Gastrocnemius medialis (tissue), 4 donors: ENCODE measurements at regions not wholly inside any gene's neighbourhood (a gene's known extent, or its start where the extent isn't known, plus 50 kb on each side); places are given as distances from the start of the nearest gene placed in this dataset.

ENCODE experiments used
- CTCF ChIP-seq, 5 experiments: fragments of 450-650 bp in 3 of 5; fragments of 200-600 bp in 2 of 5; sonication (generic) in 2 of 5; IDR thresholded peaks in 4 of 5; conservative IDR thresholded peaks in 1 of 5; 1 replicate in 4 of 5; 2 replicates in 1 of 5; pipeline ENCODE4 v1.5.1; 2016 to 2019; ENCODE audit warnings: antibody characterized with exemption in 5 of 5, mild to moderate bottlenecking in 3 of 5, moderate library complexity in 3 of 5
- POLR2A ChIP-seq, 2 donors: fragments of 450-650 bp; IDR thresholded peaks; one replicate each; pipeline ENCODE4 v1.6.1; 2017; ENCODE audit warnings: antibody characterized with exemption in 2 of 2, mild to moderate bottlenecking in 2 of 2, moderate library complexity in 2 of 2

- no peak for TF ChIP-seq CTCF (IDR thresholded peaks at IDR 0.05 in 4 of 5, conservative IDR thresholded peaks at IDR 0.05 in 1 of 5)
- TF ChIP-seq POLR2A (IDR thresholded peaks at IDR 0.05), result no peak
Measured at GRCh38 chr19:20385061-20385460, 180.5 kb downstream of the ZNF737 start.
